ENCODE measurements at regions not wholly inside any gene's neighbourhood (a gene's known extent, or its start where the extent isn't known, plus 50 kb on each side); places are given as distances from the start of the nearest gene placed in this dataset.

DNA sequence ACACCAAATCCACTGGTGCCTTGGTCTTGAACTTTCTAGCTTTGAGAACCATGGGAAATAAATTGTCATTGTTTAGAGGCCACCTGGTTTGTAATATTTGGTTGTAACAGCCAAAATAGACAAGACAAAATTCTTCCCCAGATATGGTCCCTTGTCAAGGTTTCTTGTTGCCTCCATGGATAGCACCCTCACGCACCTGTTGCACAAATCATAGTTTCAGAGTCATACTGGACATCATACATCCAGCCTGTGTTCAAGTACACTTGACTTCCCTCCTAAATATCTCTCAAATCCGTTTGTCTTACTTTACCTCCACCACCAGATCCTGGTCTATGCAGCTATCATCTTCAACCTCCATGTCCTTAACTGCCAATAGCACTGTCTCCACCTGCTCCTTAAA, 256.7 kb upstream of the IGFBP3 start:
- TF ChIP-seq, protein P1, sequence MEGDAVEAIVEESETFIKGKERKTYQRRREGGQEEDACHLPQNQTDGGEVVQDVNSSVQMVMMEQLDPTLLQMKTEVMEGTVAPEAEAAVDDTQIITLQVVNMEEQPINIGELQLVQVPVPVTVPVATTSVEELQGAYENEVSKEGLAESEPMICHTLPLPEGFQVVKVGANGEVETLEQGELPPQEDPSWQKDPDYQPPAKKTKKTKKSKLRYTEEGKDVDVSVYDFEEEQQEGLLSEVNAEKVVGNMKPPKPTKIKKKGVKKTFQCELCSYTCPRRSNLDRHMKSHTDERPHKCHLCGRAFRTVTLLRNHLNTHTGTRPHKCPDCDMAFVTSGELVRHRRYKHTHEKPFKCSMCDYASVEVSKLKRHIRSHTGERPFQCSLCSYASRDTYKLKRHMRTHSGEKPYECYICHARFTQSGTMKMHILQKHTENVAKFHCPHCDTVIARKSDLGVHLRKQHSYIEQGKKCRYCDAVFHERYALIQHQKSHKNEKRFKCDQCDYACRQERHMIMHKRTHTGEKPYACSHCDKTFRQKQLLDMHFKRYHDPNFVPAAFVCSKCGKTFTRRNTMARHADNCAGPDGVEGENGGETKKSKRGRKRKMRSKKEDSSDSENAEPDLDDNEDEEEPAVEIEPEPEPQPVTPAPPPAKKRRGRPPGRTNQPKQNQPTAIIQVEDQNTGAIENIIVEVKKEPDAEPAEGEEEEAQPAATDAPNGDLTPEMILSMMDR (conservative IDR thresholded peaks at IDR 0.05; ENCODE audit: low read length): no peak
- no peak for TF ChIP-seq EZH2phosphoT487 (IDR thresholded peaks at IDR 0.05; ENCODE audit: borderline replicate concordance, low read depth, low read length)
